Motor neuron (in vitro differentiated cells): ENCODE measurements at regions not wholly inside any gene's neighbourhood (a gene's known extent, or its start where the extent isn't known, plus 50 kb on each side); places are given as distances from the start of the nearest gene placed in this dataset.

Experiments
- ATAC-seq, 8 experiments: fragments of 200-7000 bp; cut with Tn5 transposase; replicated peaks in 6 of 8; 2 replicates each; pipeline ENCODE4 v1.8.0; 2021; ENCODE audit warnings: mild to moderate bottlenecking in 8 of 8, moderate library complexity in 8 of 8
- H3K27ac ChIP-seq, 2 donors: fragments of 250-450 bp; sonication (Bioruptor Pico); 2 replicates each; pipeline ENCODE4 v1.9.0; 2021; ENCODE audit warnings: antibody characterized with exemption in 2 of 2, mild to moderate bottlenecking in 2 of 2, moderate library complexity in 1 of 2
- H3K4me1 ChIP-seq, 2 donors: fragments of 250-450 bp; sonication (Bioruptor Pico); replicated peaks in 1 of 2; 2 replicates each; pipeline ENCODE4 v1.6.1; 2021; ENCODE audit warnings: antibody characterized with exemption in 2 of 2, mild to moderate bottlenecking in 2 of 2, moderate library complexity in 1 of 2
- H3K4me3 ChIP-seq, 5 donors: fragments of 250-450 bp; sonication (Bioruptor Pico); 2 replicates each; pipeline ENCODE4 v1.9.0; 2021; ENCODE audit warnings: antibody characterized with exemption in 5 of 5, mild to moderate bottlenecking in 5 of 5, moderate library complexity in 4 of 5
- WGBS, 10 experiments: fragments of 450-650 bp; shearing (Covaris generic); methylation state at CpG; one replicate each; pipeline ENCODE4 v1.0.0; 2022; 5-methylcytosine and 5-hydroxymethylcytosine counted together
- in situ Hi-C, 9 experiments: fragments of 400-800 bp; cut with MboI; loops; one replicate each; pipeline ENCODE4 v1.15.0; 2021; ENCODE audit warnings: low sequenced_read_pairs in 9 of 9, low pct_unique_long_range_greater_than_20kb in 2 of 9; ENCODE audit not compliant: unreplicated experiment in 9 of 9

DNA sequence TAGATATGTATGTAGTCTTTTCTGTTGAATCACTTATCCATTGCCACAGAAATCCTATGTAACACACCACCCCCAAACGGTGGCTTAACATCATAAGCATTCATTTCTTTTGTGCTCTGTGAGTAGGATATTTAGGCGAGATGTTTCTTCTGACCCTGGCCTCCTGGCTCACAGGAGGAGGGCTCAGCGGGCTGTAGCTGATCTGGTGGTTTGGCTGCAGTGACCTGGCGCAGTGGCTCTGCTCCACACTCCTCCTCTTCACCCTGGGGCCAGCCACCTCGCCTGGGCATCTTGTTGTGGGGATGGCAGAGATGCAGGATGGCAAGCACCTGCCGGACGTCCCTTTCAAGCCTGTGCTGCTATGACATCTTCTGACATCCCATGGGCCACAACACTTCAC lies 147.1 kb upstream of the IRS2 start:
- H3K4me1 ChIP-seq = no peaks in the 10 kb centered on the region
- no peak overlapping the region for H3K4me3 ChIP-seq
- in situ Hi-C loops = no loop called here
- 10 to 87% (median 37%) methylated on average over 1 to 3 of the region's 7 CpGs; no CpG with 5 or more reads in 6 of the 10 experiments for WGBS, 10 experiments
- H3K27ac ChIP-seq = no peak overlapping the region
- no peak for ATAC-seq

DNA sequence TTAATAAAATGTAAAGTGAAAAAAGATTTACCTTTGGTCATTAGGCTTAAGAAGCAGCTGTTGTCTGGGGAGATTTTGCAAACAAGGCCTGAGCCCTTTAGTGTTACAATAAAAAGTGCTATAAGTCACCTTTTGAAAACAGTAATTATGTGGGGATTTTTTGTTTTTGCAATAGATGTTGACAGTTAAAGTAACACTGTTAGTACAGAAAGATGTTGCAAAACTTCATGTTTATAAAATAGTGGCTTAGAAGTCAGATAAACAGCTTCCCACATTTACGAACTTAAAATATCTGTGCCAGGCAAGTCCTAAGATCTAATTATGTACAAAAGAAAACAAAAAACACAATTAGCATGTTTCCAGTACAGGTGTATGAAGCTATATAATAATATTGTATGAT lies 138.0 kb upstream of the IRS2 start:
- in situ Hi-C loops = no loop called here
- Histone ChIP-seq H3K4me3 (no peak overlapping the region), H3K27ac (no peak overlapping the region), H3K4me1 (no peaks in the 10 kb centered on the region)
- no peak for ATAC-seq
- WGBS, 10 experiments = 50 to 100% (median 91%) methylated on average over 1 of the region's 1 CpG; no CpG with 5 or more reads in 3 of the 10 experiments

DNA sequence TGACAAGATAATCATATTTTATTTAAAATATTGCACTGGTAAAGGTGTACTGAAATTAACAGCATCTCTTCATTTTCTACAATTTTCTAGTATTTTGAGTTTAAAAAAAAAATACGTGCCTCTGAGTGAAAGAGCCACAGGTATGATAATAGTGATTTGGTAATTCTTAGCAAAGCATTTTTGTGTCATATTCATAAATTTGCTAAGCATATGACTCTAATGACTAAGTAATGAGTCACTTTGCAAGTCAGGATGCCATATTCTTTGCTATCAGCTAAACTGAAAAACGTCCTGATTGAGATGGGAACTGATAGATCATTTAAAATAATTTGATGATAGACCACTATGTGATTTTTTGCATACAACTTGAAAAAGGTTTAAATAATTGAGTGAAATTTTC lies 136.1 kb upstream of the IRS2 start:
- WGBS, 10 experiments = 9 to 100% (median 81%) methylated on average over 1 to 2 of the region's 2 CpGs; no CpG with 5 or more reads in 2 of the 10 experiments
- no peak for ATAC-seq
- in situ Hi-C loops = no loop called here
- Histone ChIP-seq H3K4me1 (no peaks in the 10 kb centered on the region), H3K4me3 (no peak overlapping the region), H3K27ac (no peak overlapping the region)

DNA sequence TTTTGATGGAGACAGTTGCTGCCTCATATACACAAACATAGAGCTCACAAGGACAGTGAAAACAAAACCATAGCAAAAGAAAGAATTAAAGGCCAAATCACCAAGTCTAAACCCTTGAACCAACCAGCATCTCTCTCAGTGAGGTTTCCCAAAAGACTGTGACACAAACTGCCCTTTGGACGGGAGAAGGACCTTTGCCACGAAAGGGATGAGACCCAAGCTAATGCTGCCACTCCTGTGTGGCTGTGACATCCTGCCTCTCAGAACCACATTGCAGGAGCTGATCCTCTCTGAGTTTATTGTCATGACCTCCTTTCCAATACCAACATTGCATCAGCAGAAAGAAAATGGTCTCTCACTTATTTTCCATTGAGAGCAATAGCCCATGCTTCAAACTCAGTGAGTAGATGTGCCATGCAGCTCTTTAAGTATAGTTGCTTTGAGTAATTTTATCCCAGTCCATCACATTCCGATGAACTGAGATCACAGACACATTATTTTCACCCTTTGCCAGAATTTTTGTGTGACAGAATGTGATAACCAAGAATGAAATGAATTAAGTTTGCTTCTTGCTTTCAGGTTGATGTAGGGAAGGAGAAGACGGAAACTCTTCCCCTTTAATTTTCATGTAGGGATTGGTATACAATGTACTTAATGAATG lies 133.5 kb upstream of the IRS2 start:
- no peak for ATAC-seq
- in situ Hi-C loops = no loop called here
- Histone ChIP-seq H3K27ac (no peak overlapping the region), H3K4me1 (no peaks in the 10 kb centered on the region), H3K4me3 (no peak overlapping the region)
- WGBS, 10 experiments = 57 to 100% (median 87%) methylated on average over 1 to 3 of the region's 4 CpGs; no CpG with 5 or more reads in 2 of the 10 experiments

DNA sequence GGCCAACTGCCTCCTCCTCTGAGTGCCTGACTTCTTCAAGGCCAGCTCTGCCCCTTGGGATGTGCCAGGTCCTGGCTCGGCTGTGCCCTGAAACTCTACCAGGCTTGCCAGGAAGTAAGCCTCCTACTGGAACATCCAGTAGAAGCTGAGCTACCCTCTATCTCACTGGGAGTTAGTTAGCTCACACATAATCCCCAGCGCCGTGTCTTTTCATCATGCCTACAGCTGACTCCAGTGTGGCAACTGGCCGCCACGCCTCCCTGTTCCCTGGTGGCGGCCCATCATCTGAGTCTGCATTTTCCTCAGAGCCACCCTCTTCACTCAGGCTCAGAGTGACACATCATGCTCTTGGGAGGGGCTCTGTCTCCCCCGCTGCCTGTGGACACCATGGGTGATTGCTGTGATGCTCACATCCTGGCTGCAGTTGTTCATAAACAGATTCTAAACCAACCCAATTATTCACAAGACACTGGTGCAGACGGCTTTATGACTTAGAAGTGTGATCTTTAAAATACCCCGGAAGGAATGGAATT lies 131.9 kb upstream of the IRS2 start:
- peak; percentile 39 to 97 (median 74) for ATAC-seq
- in situ Hi-C loops = no loop called here
- Histone ChIP-seq H3K4me3 (no peak overlapping the region), H3K27ac (no peak overlapping the region), H3K4me1 (no peaks in the 10 kb centered on the region)
- whole genome bisulfite sequencing, 10 experiments = 60 to 100% (median 70%) methylated on average over 1 to 4 of the region's 9 CpGs; no CpG with 5 or more reads in 3 of the 10 experiments

DNA sequence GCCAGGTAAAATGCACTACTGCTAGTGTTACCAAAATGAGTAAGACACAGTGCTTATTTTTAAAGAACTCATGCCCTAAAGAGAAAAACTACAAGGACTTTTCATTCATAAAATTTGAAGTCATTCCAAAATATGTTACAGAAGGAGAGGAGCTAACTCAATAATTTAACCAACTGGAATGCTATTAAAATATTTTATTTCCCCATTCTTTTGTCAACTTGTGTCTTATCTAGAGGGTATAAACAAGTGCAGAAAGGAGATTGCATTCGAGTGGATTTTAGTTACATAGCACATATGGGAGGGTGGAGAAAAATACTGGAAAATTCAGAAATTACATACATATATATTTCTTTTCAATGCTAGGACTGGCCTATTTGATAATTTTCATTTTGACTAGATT lies 131.0 kb upstream of the IRS2 start:
- Histone ChIP-seq H3K27ac (no peak overlapping the region), H3K4me3 (no peak overlapping the region), H3K4me1 (no peaks in the 10 kb centered on the region)
- WGBS, 10 experiments = 0 to 93% (median 27%) methylated on average over 1 of the region's 1 CpG
- in situ Hi-C loops = no loop called here
- ATAC-seq = no peak

DNA sequence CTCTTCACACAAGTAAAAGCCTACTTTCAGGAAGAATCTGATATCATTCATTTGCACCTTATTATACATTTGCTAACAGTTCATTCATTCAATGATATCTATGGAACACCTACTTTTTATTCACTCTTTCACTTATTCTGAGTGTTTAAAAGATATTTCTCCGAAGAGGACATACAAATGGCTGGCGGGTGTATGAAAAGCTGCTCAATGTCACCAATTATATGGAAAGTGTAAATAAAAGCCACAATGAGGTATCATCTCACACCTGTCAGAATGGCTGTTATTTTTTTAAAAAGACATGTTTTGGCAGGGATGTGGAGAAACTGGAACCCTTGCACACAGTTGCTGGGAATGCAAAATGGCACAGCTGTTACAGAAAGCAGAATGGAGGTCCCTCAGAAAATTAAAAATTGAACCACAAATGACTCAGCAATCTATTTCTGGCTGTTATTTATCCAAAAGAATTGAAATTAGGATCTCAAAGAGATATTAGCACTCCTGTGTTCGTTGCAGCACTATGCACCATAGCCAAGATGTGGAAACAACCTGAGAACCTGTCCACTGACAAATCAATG lies 127.6 kb upstream of the IRS2 start:
- Histone ChIP-seq H3K4me1 (no peaks in the 10 kb centered on the region), H3K27ac (no peak overlapping the region), H3K4me3 (no peak overlapping the region)
- ATAC-seq = no peak
- in situ Hi-C loops = no loop called here
- 7 to 86% (median 49%) methylated on average over 1 to 3 of the region's 3 CpGs; no CpG with 5 or more reads in 1 of the 10 experiments for WGBS, 10 experiments

DNA sequence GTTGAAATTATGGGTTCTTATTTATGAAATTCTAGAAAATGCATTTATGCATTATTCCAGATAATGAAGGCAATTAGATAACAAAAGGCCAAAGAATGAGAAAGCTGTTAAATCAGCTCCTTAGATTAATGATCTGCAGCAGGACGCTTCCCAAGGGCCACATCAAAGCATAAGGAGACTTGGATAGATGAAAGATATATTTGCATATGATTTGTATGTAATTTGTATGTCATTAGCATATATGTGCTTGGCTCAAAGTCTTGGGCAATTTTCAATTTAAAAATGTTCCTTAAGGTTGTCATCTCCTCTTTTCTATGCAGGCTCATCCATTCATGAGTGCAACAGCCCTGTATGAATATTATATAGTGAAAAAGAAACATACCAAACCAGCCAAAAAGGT lies 126.8 kb upstream of the IRS2 start:
- ATAC-seq = peak in 3 of 8 experiments; percentile 22 to 90 (median 42)
- in situ Hi-C loops = no loop called here
- no peak overlapping the region for H3K4me3 ChIP-seq
- H3K27ac ChIP-seq = no peak overlapping the region
- 0 to 83% (median 36%) methylated on average over 1 of the region's 1 CpG; no CpG with 5 or more reads in 2 of the 10 experiments for WGBS, 10 experiments
- no peaks in the 10 kb centered on the region for H3K4me1 ChIP-seq

DNA sequence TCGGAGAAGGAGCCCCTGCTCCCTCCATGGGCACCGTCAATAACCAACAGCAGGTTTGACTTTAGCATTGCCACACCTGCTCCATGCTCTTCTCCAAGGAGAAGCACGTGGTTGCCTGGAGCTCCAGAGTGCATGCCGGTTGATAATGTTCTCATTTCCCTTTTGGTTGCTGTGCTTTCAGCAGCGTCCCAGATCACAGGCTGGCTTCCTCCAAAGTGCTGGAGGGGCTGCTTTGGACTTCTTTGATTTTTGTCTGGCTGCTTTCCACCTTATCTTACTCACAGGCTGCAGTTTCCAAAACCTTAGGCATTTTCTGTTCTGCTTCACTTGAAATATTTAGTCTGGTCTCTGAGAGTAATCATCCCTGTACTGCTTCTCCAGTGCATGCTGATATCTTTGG lies 123.8 kb upstream of the IRS2 start:
- H3K4me3 ChIP-seq = no peak overlapping the region
- H3K4me1 ChIP-seq = no peaks in the 10 kb centered on the region
- H3K27ac ChIP-seq = no peak overlapping the region
- no peak for ATAC-seq
- in situ Hi-C loops = no loop called here
- WGBS, 10 experiments = 20 to 100% (median 87%) methylated on average over 1 to 4 of the region's 5 CpGs; no CpG with 5 or more reads in 4 of the 10 experiments

DNA sequence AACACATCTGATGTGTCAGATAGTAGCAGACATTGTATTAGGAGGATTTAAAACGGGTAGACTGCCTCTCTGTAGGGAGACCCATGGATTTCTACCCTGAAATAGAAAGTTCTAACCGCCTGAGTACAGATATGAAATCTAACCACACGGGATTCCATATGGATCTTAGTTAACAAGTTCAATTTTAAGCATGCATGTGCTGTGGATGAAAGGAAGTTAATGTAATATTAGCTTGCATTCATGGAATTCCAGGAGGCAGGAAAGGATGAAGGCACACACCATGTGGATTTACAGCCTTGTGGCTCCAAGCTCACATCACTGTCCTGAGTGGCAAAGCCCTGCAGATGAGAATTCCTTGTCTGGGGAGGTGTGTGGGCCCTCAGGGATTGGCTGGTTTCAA lies 120.6 kb upstream of the IRS2 start:
- Histone ChIP-seq H3K4me3 (no peak overlapping the region), H3K27ac (no peak overlapping the region), H3K4me1 (no peaks in the 10 kb centered on the region)
- ATAC-seq = peak in 1 of 8 experiments; percentile 19
- WGBS, 10 experiments = 0 to 74% (median 54%) methylated on average over 1 to 3 of the region's 3 CpGs; no CpG with 5 or more reads in 2 of the 10 experiments
- in situ Hi-C loops = no loop called here

DNA sequence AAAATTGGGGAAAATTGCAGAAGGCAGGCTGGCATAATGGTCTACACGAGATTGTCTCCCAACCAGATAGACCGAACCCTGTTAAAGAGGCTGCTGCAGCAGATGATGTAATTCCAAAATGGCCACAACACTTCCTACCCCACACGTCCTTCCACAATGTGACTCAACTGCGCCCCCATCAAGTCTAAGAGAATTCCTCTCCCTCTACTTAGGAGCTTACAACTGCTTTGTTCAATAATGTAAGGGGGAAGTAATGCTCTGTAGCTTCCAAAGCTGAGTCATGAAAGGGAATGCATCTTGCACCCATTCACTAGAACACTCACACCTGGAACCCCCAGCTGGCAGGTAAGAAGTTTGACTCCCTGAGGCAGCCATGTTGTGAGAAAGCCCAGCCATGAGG lies 117.8 kb upstream of the IRS2 start:
- ATAC-seq = no peak
- 35 to 100% (median 74%) methylated on average over 2 to 4 of the region's 4 CpGs for WGBS, 10 experiments
- no peak overlapping the region for H3K27ac ChIP-seq
- H3K4me3 ChIP-seq = no peak overlapping the region
- in situ Hi-C loops = no loop called here
- H3K4me1 ChIP-seq = no peaks in the 10 kb centered on the region

DNA sequence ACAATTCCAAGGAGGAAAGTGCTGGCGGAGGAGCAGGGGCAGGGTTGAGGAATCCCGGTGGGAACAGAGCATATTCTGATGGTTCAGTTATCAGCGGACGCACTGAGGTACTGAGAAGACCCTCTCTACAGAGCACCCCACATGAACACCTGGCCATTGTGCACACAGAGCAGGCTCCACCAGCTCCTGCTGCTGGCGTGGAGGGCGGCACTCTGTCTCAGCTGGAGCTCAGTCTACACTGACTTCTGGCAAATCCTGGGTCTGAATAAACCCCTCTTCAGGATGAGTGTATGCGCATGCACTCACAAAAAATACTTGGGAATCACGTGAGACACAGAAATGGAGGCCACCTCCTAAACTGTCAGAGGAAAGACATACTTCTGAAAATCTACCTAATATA lies 114.4 kb upstream of the IRS2 start:
- peak in 2 of 8 experiments; percentile 21 to 57 for ATAC-seq
- 28 to 100% (median 71%) methylated on average over 1 to 7 of the region's 8 CpGs; no CpG with 5 or more reads in 2 of the 10 experiments for WGBS, 10 experiments
- in situ Hi-C loops = no loop called here
- Histone ChIP-seq H3K4me1 (no peaks in the 10 kb centered on the region), H3K27ac (no peak overlapping the region), H3K4me3 (no peak overlapping the region)

DNA sequence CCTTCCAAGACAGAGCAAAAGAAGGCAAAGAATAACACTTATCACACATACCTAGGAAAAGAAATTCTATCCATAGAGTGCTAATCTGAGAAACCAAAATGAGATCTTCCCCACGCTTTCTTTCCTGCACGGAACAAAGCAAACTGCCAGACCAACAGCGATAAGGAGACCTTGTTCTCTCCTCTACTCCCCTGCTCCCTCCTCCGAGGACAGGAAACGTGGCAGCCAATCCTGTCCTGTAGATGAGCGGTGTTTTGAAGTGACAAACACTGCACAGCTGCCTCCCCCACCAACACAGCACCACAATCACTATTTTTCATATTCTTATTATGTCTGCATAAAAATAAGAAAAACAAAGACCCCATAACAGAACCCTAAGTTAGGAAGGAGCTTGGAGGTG lies 113.9 kb upstream of the IRS2 start:
- Histone ChIP-seq H3K4me3 (no peak overlapping the region), H3K27ac (no peak overlapping the region), H3K4me1 (no peaks in the 10 kb centered on the region)
- in situ Hi-C loops = no loop called here
- ATAC-seq = no peak
- WGBS, 10 experiments = 30 to 87% (median 62%) methylated on average over 2 to 6 of the region's 6 CpGs; no CpG with 5 or more reads in 4 of the 10 experiments

DNA sequence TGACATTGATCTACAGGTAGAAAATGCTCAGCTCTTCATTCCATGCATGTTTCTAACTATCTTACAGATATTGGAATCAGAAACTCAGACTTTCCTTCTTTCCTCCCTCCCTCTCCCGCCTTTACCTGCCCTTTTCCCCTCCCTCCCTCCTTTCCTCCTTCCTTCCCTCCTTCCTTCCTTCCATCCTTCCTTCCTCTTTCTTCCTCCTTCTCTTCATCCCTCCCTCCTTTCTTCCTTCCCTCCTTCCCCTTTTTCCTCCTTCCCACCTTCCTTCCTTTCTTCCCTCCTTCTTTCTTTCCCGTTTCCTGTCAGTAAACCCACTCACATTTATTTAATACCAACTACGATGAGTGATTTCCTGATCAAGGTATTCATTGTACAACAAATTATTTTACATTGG lies 113.4 kb upstream of the IRS2 start:
- H3K4me3 ChIP-seq = no peak overlapping the region
- no peak for ATAC-seq
- no peak overlapping the region for H3K27ac ChIP-seq
- WGBS, 10 experiments = 29 to 92% (median 75%) methylated on average over 1 to 3 of the region's 3 CpGs; no CpG with 5 or more reads in 1 of the 10 experiments
- in situ Hi-C loops = no loop called here
- H3K4me1 ChIP-seq = no peaks in the 10 kb centered on the region
